T-helper 1 cell treated with Interleukin-12 subunit alpha and Interleukin-12 subunit beta and Interleukin-4 antibody, amounts not matched to agents 30 ng/mL and 1 ng/mL, for 36 hours (primary cell): ENCODE measurements at regions not wholly inside any gene's neighbourhood (a gene's known extent, or its start where the extent isn't known, plus 50 kb on each side); places are given as distances from the start of the nearest gene placed in this dataset.

Experiments
- intact Hi-C: fragments of 100-400 bp; cut with micrococcal nuclease; formaldehyde crosslinking; loops from one replicate; pipeline ENCODE4 v1.15.1; 2024

- intact Hi-C loops, result no loop called here
Measured at GRCh38 chr18:60975420-60975819, 357.8 kb upstream of the CDH20 start.

DNA sequence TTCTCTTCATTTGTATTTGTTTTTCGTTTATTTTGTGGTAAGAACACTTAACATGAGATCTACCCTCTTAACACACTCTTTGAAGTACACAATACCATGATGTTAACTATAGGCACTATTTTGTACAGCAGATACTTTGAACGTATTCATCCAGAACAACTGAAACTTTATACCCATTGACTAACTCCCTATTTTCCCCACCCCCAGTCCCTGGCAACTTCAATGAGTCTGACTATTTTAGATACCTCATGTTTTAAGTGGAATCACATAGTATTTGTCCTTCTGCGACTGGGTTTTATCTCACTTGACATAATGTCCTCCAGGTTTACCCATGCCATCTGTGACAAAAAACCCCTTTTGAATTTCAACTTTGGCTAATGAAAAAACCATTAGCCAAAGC is 356.3 kb upstream of the CDH20 start:
- intact Hi-C loops, result no loop called here

DNA sequence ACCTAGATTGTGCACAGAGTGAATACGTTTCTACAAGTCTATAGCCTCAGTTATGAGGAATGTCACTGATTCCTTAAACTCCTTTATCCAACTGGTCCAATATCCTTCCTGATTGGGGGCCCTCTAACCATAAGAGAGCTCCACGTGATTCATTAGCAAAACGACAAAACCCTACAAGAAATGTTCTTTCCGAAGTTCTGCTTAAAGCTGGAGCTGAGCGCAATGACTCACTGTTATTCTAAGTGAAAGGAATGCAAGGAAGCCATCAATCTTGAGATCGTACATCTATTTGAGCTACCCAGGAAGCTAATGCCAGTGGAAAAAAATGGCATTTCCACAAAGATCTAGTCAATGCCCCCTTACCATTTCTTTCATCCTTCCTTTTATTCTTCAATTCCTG is 354.9 kb upstream of the CDH20 start:
- intact Hi-C loops, result no loop called here

- intact Hi-C loops, result no loop called here
Measured at GRCh38 chr18:60980422-60981005, 352.7 kb upstream of the CDH20 start.

DNA sequence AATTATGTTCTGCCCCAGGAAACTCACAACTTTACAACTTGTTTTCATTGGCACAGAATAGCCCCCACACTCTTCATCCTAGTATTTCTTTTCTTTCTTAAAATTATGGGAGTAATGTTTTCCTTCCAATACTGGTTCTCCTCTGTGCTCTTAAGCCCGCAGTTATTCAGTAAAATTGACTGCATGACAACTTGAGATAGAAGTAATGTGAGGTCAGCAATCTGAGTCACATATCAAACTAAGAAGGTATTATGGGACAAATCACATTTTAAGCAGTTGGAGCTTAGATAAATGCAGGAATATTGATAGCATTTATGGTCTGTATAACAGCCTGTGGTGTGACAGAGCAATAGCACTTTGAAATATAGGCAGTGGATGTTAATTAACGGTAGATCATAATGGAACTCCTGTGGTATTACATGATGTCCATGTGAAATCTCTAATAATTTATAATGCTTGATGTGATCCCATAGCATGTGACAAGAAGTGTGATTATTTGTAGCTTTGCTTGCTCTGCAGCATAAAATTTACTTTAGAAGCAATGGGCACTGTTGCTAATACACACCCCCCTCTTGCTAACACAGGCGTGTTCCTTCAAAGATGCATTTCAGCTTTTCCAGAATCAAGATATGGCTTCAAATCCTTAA is 351.4 kb upstream of the CDH20 start:
- intact Hi-C loops, result no loop called here

GRCh38 chr18:60982329-60982695 is 350.9 kb upstream of the CDH20 start:
- intact Hi-C loops, result no loop called here

DNA sequence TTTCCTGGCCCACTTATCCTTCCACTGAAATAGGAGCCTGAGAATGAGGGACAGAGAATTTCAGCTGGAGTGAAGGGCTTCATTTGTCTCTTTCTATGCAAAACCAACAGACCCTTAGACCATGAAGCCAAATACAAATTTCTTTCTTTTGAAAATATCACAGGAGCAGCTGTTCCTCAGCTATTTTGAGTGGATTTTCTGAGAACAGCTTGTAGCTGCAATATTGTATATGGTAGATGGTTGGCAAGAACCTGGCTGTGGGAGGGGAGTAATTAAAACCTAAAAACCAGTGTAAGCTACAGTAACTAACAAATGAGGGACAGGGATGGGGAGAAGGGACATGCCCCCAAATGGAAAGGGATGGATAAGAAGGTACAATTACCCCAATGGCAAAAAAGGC is 350.3 kb upstream of the CDH20 start:
- intact Hi-C loops, result no loop called here

GRCh38 chr18:60984510-60984909 is 348.7 kb upstream of the CDH20 start:
- intact Hi-C loops, result no loop called here

DNA sequence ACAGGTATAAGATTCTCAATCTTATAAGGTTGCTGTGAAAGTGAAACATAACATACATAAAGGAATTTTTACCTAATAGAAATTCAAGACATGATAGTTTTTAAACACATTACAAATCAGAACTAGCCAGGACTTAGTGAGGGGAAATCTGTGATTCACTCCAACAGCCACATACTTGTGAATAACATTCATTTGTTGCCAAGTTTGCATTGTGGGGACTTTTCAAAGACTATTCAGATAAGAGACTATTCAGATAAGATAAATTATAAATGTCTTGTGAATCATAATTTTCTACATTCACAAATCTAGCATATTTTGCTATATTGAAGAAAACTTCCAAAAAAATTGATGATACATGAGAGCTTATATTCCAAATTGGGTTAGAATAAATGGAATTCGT is 345.3 kb upstream of the CDH20 start:
- intact Hi-C loops, result no loop called here

GRCh38 chr18:60996326-60996725 is 336.9 kb upstream of the CDH20 start:
- intact Hi-C loops, result no loop called here

GRCh38 chr18:60996822-60997221 is 336.4 kb upstream of the CDH20 start:
- intact Hi-C loops, result no loop called here

DNA sequence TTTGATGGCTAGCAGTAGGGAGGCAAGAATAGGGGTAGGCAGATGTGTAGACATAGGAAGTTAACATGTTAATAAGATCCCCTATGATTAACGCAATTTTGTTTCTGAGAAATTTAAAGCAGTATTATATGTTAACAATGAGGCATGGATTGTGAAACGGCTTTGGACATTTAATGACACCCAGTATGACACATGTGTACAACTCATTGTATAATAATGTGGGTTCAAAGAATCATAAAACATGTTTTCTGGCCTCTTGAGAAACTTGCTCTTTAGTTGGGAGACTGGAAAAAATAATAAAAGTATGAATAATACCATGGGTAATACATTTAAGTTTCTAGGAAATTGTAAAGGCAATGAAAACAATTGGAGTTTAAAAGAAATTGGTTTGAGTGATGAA is 332.1 kb upstream of the CDH20 start:
- intact Hi-C loops, result no loop called here

- intact Hi-C loops, result no loop called here
Measured at GRCh38 chr18:61006687-61007224, 326.5 kb upstream of the CDH20 start.

DNA sequence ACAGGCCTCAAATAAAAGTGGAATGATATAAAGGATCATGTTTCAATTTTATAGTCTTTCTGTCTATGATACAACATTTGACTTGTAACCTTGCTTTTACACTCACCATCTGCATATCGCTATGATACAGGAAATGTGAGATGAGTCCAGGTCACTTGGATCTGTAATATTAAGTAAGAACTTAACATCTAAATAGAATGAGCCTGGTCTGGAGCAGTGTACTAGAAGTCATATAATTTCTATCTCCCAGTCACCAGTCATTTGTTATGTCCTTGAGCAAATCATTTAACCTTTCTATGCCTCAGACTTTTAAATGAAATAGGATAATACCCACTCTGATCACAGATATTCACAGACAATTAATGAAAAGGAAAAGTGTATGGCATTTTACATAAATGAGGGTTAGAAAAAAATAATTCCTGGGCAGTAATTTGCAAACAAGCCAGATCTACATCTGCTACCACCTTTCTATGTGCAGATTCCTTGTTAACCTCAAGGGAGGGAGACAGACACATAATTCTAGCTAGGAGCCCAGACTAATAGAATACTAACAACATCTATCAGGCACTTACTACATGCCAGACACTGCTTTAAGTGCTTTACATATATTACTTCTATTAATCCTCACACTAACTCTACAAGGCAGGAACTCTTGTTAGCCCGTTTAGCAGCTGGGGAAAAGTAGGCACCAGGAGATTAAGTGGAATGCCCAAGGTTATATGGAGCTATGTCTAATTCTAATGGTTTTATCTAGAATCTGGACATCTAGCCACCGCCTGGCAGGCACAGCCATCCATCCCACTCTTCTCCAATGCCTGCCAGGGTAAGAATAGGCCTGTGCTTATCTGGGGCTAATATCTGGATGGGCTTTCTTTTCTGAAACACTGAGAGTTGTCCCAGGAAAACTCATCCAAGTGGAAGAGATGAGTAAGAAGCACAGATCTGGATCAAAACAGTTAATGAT is 313.6 kb upstream of the CDH20 start:
- intact Hi-C loops, result no loop called here

- intact Hi-C loops, result no loop called here
Measured at GRCh38 chr18:61025596-61025995, 307.6 kb upstream of the CDH20 start.

GRCh38 chr18:61031626-61032025 is 301.6 kb upstream of the CDH20 start:
- intact Hi-C loops, result loop anchor here (1.0 kb wide), 1 partner anchor 33 kb away; no protein-coding TSS in a partner anchor

DNA sequence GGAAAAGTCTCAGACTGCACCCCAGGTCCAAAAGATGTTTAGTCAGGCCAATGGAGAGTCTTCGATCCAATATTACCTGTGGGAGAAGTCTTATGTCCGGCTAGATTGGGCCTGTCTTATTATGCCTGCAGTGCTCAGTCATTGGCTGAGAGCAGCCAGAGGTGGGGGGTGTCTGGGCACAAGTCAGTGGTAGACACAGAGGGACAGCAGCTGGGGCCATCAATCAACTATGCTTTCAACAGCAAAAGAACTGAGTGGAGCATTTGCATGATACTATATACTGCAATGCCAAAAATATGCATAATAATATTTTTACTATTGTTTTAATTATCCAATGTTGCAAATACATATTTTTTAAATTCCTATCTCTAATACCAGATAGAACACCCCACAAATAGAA is 298.6 kb upstream of the CDH20 start:
- intact Hi-C loops, result no loop called here

DNA sequence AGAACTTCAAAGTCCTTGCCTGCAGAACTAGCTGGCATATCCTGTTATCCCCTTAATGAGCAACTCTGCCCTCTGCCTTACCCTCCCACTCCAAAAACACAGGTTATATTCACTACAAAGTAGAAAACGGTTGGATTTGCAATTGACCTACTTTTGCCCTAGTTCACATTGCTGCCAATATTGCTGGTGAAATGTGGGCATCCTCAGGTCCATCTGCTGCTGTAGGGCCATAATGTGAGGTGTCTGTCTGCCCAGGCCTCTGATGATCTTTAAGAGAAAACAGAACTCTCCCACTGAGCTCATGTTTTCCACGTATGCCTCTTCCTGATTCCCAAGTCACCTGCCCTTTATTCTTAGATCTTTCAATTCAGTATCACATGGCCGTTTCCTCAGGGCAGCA is 294.0 kb upstream of the CDH20 start:
- intact Hi-C loops, result no loop called here

- intact Hi-C loops, result no loop called here
Measured at GRCh38 chr18:61047794-61048193, 285.4 kb upstream of the CDH20 start.

DNA sequence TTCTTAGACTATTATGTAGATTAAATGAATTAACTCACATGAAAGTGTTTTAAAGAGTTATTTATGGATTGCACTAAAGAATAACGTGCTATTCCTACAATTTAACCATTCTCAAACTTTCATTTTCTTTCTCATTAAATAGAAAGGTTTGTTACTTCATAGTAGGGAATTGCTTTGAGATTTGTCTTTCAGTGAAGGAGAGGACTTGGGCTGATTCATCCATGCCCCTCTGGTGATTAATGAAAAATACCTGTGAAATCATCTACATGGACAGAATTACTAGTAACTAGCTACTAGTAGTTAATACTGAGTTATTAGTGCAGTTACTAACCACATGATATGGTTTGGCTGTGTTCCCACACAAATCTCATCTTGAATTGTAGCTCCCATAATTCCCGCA is 275.8 kb upstream of the CDH20 start:
- intact Hi-C loops, result no loop called here

DNA sequence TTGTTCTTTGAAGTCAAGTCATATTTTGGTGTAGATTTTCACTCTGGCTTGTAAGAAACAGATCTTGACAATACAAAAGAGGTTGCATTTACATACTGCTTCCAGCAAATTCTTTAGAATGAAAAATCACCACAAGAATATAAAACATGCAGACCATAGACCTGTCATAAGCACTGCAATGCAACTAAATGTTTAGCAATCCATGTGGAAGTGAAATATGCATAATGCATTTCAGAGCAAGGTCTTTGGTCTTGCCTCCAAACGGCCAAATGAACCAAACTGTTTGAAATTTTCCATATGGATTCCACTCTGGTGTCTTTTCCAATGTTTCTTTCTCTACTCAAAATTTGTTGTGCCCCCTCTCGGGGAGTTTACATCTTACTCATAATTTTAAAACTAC is 271.0 kb upstream of the CDH20 start:
- intact Hi-C loops, result no loop called here

DNA sequence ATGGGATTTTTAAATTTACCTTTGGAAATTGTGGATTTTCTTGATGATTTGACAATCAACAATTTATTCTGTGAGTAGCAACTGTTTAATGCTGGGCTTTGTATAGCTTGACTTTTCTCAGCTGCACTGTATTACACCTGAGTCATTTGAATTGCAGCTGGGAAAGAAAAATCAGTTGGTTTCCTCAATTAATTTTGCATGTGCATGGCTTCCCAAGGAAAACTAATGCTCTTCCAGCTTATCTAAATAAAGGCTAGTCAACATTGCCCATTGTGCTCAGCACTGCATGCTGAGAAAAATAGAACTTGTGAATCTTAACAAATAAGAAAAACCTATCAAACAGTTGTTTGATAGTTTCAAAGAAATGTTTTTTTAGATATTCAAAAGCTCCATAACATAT is 268.3 kb upstream of the CDH20 start:
- intact Hi-C loops, result loop anchor here (1.0 kb wide), 1 partner anchor 34 kb away; no protein-coding TSS in a partner anchor
